ENCODE measurements at regions not wholly inside any gene's neighbourhood (a gene's known extent, or its start where the extent isn't known, plus 50 kb on each side); places are given as distances from the start of the nearest gene placed in this dataset.

DNA sequence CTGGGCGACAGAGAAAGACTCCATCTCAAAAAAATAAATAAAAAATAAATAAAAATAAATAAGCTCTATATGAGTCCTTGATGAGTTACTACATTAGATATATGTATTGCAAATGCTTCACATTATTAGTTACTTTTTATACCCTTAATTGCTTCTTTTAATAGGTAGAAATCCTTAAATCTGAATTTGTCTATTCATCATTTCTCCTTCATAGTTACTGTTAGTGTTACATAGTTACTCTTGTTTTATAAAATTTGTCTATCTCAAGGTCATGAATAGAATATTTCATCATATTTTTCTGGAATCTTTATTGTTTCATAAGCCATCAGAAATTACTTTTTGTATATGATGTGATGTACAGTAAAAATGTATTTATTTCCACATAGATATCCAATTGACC is 1624.8 kb upstream of the FLRT2 start:
- no peak overlapping the region for H3K27ac ChIP-seq
- H3K9me3 ChIP-seq: no peaks in the 10 kb centered on the region
- H3K36me3 ChIP-seq: no peaks in the 10 kb centered on the region
- H3K4me3 ChIP-seq: no peak overlapping the region
- WGBS, 3 donors: 96 to 98% (median 97%) methylated on average over 1 of the region's 1 CpG
- intact Hi-C loops (cut with DNase I): no loop called here
- no peaks in the 10 kb centered on the region for H3K27me3 ChIP-seq
- no peak for DNase-seq
- TF ChIP-seq POLR2A (IDR thresholded peaks at IDR 0.05) (no peak), EP300 (IDR thresholded peaks at IDR 0.05) (no peak)
- TF ChIP-seq, protein P1, sequence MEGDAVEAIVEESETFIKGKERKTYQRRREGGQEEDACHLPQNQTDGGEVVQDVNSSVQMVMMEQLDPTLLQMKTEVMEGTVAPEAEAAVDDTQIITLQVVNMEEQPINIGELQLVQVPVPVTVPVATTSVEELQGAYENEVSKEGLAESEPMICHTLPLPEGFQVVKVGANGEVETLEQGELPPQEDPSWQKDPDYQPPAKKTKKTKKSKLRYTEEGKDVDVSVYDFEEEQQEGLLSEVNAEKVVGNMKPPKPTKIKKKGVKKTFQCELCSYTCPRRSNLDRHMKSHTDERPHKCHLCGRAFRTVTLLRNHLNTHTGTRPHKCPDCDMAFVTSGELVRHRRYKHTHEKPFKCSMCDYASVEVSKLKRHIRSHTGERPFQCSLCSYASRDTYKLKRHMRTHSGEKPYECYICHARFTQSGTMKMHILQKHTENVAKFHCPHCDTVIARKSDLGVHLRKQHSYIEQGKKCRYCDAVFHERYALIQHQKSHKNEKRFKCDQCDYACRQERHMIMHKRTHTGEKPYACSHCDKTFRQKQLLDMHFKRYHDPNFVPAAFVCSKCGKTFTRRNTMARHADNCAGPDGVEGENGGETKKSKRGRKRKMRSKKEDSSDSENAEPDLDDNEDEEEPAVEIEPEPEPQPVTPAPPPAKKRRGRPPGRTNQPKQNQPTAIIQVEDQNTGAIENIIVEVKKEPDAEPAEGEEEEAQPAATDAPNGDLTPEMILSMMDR (IDR thresholded peaks at IDR 0.05): no peak
- H3K4me1 ChIP-seq (ENCODE audit: insufficient read depth): no peaks in the 10 kb centered on the region

DNA sequence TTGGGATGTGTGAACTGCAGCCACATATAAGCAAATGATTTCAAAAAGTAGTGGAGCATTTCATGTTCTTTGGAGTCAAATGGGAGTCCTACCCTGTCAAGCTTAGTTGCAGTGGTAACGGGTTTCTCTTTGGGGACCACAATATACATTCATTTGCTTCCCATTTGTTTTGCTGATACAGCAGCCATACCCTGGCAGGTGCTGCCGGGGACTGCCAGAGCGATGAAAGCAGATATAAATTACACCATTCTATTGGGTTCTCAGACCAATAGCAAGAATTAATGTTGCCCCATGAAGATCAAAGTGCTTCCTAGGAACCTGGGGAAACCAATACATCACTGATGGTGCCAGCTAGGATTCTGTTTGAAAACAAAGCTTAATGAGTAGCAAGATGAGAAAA is 1621.5 kb upstream of the FLRT2 start:
- TF ChIP-seq POLR2A (IDR thresholded peaks at IDR 0.05): no peak
- TF ChIP-seq, protein P1 (IDR thresholded peaks at IDR 0.05): no peak
- TF ChIP-seq EP300 (IDR thresholded peaks at IDR 0.05): no peak
- Histone ChIP-seq H3K27me3 (no peaks in the 10 kb centered on the region), H3K4me1 (ENCODE audit: insufficient read depth) (no peaks in the 10 kb centered on the region), H3K9me3 (no peaks in the 10 kb centered on the region), H3K27ac (no peak overlapping the region), H3K36me3 (no peaks in the 10 kb centered on the region), H3K4me3 (no peak overlapping the region)
- intact Hi-C loops (cut with DNase I): no loop called here
- no peak for DNase-seq
- 91 to 97% (median 96%) methylated on average over 3 of the region's 3 CpGs for WGBS, 3 donors

DNA sequence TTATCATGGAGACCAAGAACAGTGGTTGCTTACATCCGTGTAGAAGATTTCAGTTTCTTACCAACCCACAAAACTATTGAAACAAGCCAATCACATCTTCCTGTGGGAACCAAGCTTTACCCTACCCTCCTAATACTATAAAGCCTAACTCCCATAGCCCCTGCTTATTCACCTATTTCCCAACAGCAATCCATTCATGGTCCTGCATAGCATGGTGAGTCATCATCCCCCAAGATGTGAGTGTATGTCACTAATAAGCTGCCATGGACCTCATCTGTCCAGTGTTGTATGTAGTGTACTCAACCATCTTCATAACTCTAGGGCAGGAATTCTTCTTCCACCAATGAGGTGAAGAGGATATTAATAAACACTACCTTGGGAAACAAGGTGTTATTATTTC is 1620.4 kb upstream of the FLRT2 start:
- TF ChIP-seq EP300 (IDR thresholded peaks at IDR 0.05) (no peak), POLR2A (IDR thresholded peaks at IDR 0.05) (no peak)
- TF ChIP-seq, protein P1 (IDR thresholded peaks at IDR 0.05): no peak
- Histone ChIP-seq H3K27ac (no peak overlapping the region), H3K9me3 (no peaks in the 10 kb centered on the region), H3K4me3 (no peak overlapping the region), H3K4me1 (ENCODE audit: insufficient read depth) (no peaks in the 10 kb centered on the region), H3K36me3 (no peaks in the 10 kb centered on the region), H3K27me3 (no peaks in the 10 kb centered on the region)
- DNase-seq: no peak
- WGBS, 3 donors: 92 to 98% (median 97%) methylated on average over 1 of the region's 1 CpG
- intact Hi-C loops (cut with DNase I): no loop called here

DNA sequence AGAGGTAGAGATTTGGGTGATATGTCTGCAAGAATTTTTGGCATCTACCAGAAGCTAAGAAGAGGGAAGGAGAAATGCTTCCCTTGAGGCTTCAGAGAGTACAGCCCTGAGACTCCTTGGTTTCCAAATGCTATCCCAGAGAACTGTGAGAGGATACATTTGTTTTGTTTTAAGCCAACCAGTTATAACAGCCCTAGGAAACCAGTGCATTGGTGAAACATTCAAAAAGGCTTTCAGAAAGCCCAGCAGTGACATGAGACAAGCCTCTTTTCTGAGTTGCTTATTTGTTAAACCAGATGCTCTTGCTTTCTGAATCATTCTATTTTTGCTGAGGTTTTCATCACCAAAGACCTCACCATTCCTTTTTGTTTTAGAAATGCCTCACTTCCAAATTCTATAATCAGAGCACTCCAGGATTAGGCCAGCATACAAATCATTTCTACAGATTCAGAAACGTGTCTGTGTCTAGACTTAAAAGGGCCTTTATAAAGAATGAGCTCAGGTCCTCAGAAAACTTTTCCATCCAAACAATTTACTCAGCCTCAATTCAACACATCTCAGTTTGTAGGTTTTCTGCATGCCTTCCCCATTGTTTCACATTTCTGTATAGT is 1617.8 kb upstream of the FLRT2 start:
- Histone ChIP-seq H3K9me3 (no peaks in the 10 kb centered on the region), H3K27ac (no peak overlapping the region), H3K36me3 (no peaks in the 10 kb centered on the region), H3K4me1 (ENCODE audit: insufficient read depth) (no peaks in the 10 kb centered on the region), H3K27me3 (no peaks in the 10 kb centered on the region), H3K4me3 (no peak overlapping the region)
- TF ChIP-seq, protein P1 (IDR thresholded peaks at IDR 0.05): no peak
- TF ChIP-seq EP300 (IDR thresholded peaks at IDR 0.05) (no peak), POLR2A (IDR thresholded peaks at IDR 0.05) (no peak)
- intact Hi-C loops (cut with DNase I): no loop called here
- 31 to 42% (median 38%) methylated on average over 1 of the region's 1 CpG for WGBS, 3 donors
- DNase-seq: no peak

Data from ovary (tissue), 7 donors.